SH-SY5Y (cell line): ENCODE measurements at regions not wholly inside any gene's neighbourhood (a gene's known extent, or its start where the extent isn't known, plus 50 kb on each side); places are given as distances from the start of the nearest gene placed in this dataset.

Experiments used
- GATA2 ChIP-seq: IDR thresholded peaks from 2 replicates; pipeline ENCODE4 v1.6.1; 2011; ENCODE audit warnings: mild to moderate bottlenecking, low read depth, low read length
- GATA3 ChIP-seq: IDR thresholded peaks from 2 replicates; pipeline ENCODE4 v1.6.1; 2011; ENCODE audit warnings: low read depth, mild to moderate bottlenecking, low read length, moderate library complexity

- no peak for TF ChIP-seq GATA3
These were observed 89.8 kb upstream of the FIBIN start for GRCh38 chr11:26904132-26904531.

DNA sequence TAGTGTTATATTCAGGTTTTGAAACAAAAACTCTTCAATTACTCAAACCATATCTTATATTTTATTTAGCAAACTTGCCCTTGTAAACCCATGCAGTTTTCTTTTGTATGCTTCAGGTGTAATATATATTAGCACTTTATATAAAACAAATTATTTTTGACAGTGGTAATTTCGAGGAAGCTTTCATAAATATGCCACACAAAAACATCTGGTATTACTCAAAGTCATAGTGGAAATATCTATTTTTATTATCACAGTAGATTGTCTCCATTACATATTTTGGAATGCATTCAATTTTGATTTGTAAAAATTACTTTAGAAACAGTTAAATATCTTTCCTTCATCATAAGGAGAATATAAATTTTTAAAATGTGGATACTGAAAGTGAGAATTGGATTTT lies 89.1 kb upstream of the FIBIN start:
- TF ChIP-seq GATA2 = no peak
- TF ChIP-seq GATA3 = no peak

DNA sequence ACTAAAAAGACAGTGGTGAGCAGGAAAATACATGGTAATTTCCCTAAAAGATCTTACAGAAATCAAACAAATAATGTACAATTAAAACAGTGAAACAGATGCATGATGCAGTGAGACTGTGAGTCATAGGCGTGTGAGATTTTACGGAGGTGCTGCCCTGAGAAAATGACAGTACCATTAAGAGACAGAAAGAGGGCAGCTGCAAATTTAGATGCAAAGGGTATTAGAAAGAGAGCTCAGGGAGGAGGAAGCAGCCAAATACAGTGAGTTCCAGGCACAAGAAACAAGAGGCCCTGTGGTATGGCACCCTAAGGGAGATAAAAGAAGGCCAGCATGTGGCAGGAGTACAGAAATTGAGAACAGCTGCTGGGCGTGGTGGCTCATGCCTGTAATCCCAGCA lies 88.5 kb upstream of the FIBIN start:
- TF ChIP-seq GATA2 (no peak), GATA3 (no peak)

- TF ChIP-seq GATA3 (no peak), GATA2 (no peak)
These were observed 84.4 kb upstream of the FIBIN start for GRCh38 chr11:26909515-26909914.

GRCh38 chr11:26909991-26910591 lies 83.8 kb upstream of the FIBIN start:
- no peak for TF ChIP-seq GATA2
- no peak for TF ChIP-seq GATA3

DNA sequence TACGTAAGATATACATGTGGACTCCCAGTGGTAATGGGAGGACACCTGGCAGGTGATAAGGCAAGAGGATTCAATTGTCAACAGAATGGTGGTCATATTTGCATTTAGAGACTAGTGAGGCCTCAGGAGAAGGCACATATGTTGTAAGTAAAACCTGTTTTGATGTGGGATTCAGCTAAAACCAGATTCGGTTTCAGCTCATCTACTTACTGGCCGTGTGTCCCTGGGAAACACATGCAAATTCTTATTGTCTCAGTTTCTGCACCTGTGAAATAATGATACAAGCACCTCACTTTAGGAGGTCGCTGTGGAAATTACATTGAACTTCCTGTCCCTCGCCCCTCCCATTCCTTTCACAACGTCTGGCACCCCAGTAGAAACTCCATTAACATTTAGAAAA lies 78.9 kb upstream of the FIBIN start:
- TF ChIP-seq GATA3 (no peak), GATA2 (no peak)

- TF ChIP-seq GATA2 = no peak
- no peak for TF ChIP-seq GATA3
These were observed 77.1 kb upstream of the FIBIN start for GRCh38 chr11:26916805-26917204.

DNA sequence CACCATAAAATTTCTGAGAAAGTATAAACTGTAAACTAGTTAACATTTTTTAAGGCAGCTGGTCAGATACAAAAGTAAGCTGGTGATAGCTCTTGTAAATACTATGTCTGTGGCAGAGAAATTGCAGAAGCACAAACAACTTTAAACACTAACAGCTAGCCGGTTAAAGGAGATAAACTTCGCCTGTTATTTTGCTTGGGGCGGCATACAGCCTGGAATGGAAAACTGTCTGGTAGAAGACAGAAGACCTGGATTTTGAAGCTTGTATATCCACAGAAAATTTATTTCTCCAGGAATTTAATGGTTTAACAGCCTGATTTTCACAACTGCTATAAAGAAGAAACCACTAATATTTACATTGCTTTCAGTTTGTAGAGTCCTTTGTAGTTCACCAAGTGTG lies 65.3 kb upstream of the FIBIN start:
- TF ChIP-seq GATA2 (no peak), GATA3 (no peak)

DNA sequence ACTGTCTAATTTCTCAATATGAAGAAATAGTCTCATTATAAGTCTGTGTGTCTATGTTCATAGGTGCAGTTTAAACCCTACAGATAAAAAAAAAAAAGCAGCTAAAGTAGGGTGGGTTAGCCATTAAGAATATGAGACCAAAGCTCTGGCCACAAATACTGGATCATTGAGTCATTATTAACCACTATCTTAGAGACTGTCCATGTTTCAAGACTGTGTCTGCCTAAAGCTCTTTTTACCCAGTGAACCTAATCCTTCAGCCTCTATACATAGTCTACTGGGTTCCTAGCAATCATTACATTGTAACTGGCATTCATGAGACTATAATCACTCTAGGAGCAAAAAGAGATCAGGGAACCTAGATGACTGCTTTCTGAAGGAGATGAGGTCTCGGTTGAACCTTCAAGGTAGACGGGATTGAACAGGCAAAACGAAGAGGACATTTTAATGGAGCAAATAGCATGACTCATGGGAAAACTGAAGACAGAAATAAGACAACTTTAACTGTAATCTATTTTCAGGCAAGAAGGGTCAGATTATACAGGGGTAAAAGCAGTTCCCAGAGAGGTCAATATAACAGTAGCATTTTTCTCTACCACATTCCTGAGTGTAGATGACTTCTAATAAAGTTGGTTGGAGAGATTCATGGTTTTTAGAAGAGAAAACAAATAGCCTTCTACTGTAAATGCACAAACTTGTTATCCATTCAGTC lies 64.0 kb upstream of the FIBIN start:
- TF ChIP-seq GATA2 (no peak), GATA3 (no peak)

GRCh38 chr11:26930518-26931247 lies 63.2 kb upstream of the FIBIN start:
- TF ChIP-seq GATA3 (no peak), GATA2 (no peak)

DNA sequence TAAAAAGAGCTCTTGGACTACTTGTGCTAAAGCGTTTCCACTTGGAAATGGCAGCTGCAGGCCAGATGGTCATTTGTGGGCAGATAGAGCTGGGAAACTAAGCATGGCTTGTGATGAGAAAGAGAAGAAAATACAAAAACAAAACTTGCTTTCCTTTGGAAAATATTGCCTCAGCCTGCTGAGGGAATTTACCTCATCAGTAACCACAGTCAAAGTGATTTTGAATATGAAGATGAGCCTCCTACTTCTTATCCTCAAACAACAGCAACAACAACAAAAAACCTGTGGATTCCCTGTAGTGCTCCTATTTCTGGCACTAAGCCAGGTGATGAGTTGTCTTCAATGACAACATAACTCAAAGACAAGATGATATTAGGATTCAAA lies 62.7 kb upstream of the FIBIN start:
- TF ChIP-seq GATA3 (no peak), GATA2 (no peak)

- TF ChIP-seq GATA3 = no peak
- TF ChIP-seq GATA2 = no peak
These were observed 62.0 kb upstream of the FIBIN start for GRCh38 chr11:26931881-26932280.

DNA sequence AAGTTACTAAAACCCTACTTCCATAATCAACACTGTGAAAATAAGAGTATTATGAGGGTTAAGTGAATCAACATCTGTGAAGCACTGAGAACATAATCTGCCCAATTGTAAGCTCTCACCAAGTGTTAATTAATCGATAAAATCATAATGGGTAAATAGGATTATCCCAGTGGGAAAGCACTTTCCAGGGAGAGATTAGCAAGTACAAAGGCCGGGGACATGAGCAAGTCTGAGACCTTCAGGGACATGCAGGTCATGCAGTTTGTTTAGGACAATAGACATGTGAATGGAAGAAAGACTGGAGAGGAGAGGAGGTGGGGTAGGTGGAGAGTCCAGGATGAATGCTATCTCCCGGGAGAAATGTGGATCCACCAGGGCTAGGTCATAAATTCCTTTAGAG lies 57.8 kb upstream of the FIBIN start:
- TF ChIP-seq GATA2 = no peak
- no peak for TF ChIP-seq GATA3

DNA sequence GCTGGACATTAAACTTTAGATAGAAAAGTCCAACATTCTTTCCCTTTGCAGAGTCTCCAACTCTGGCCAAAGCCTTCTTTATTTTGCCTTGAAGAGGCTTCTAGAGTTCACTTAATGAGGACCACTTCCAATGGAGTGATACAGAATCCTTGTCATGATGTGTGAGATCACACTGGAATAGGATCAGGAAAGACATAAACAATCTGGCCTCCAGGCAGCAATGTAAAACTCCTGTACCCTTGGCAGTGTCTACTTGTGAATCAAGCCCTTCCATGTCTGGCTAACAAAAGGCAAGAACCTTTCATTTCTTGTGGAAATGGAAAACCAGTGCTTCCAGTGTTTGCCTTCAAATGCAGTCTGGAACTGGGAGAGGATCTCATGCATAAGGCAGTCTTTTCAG lies 56.5 kb upstream of the FIBIN start:
- TF ChIP-seq GATA2 (no peak), GATA3 (no peak)

DNA sequence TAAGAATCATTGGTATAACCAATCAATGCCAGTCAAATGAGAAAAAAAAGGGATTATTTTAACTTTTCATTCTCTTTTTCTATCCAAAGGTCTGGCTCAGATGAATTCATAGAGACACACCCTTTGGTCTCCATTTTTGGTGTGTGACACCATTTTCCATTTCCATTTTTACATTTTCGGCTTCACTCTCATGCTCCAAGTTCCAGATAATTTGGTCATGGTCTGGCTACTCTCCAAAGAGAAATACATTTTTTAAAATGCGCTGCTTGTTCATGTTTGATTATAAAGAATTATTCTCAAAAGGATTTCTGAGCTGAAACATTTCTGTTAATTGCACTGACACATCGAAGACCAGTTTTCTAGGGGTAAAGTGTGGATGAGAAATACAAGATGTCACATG lies 51.6 kb upstream of the FIBIN start:
- no peak for TF ChIP-seq GATA3
